NOMO-1 treated with dmso at 0.1 percent for 144 hours (cell line): ENCODE measurements at regions not wholly inside any gene's neighbourhood (a gene's known extent, or its start where the extent isn't known, plus 50 kb on each side); places are given as distances from the start of the nearest gene placed in this dataset.
"Not testable (repeated sequence)": the region's sequence is repeated elsewhere in the genome, so short reads cannot be mapped to it uniquely, and the experiment has no call there.

Source experiments
- DNase-seq: peaks from one replicate; lab custom pipeline; 2025; ENCODE audit not compliant: unreplicated experiment; lab: John Stamatoyannopoulos, UW

DNA sequence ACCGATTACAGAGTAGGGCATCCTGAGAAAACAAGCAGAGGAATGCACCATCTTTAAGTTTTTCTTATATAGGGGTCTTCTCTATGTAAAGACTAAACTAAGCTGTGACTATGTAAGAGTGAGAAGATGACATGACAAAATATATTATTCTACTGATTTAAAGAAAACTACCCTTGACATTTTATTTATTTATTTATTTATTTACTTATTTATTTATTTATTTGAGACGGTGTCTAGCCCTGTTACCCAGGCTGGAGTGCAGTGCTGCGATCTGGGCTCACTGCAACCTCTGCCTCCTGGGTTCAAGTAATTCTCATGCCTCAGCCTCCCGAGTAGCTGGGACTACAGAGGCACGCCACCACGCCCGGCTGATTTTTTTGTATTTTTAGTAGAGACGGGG lies 320.4 kb upstream of the SASH1 start:
- DNase-seq: not testable (repeated sequence)

GRCh38 chr6:148027201-148027600 lies 315.4 kb upstream of the SASH1 start:
- DNase-seq: no peak

DNA sequence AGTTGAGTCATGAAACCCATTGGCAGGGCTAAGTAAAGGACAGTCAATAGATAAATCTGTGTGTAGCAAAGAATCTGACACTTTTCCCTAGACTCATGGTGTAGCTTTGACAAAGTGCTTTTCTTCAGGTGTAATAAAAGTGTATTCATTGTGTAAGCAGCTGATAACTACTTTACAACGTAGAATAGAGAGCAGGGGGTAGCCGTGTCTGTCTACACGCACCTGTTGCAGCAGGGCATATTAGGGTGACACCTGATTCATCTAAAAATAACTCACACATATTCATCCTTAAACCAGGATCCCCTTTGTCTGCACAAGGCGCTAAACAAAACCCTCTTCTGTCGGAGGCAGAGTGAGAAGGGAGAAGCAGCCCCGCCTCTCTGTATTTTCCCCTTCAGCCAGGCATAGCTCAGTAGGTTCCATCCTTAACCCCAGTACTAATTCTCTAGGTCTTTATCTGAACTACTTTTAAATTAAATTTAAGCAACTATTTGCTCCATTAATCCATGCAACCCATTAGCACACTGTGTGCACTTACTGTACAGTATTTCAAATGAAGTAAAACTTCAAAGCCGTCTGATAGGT lies 306.7 kb upstream of the SASH1 start:
- DNase-seq: no peak

- no peak for DNase-seq
Observed at GRCh38 chr6:148037496-148037895, 305.1 kb upstream of the SASH1 start.

- no peak for DNase-seq
Observed at GRCh38 chr6:148041546-148041945, 301.1 kb upstream of the SASH1 start.

GRCh38 chr6:148042536-148042935 lies 300.1 kb upstream of the SASH1 start:
- DNase-seq: no peak

DNA sequence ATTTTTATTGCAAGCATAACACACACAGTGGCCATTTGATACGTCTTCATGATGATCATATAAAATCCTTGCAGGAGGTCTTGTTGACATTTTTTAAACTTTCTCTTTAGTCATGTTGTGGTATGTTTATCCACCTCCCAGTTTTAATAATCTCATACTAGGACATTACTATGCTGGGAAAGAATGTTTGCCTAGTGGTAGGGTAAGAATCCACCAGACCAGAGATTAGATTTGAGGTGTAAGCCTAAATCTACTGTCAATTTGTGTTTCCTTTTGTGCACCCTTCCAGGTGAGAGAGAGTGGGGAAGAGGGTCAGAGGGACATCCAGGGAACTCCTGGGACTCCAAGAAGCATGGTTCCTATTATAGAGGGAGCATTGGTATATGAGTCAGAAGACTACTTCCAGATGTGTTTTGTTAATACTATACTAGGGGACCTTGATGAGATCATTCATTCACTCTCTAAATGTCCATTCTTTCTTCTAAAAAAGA lies 298.3 kb upstream of the SASH1 start:
- DNase-seq: no peak

- no peak for DNase-seq
Observed at GRCh38 chr6:148044921-148045320, 297.7 kb upstream of the SASH1 start.

DNA sequence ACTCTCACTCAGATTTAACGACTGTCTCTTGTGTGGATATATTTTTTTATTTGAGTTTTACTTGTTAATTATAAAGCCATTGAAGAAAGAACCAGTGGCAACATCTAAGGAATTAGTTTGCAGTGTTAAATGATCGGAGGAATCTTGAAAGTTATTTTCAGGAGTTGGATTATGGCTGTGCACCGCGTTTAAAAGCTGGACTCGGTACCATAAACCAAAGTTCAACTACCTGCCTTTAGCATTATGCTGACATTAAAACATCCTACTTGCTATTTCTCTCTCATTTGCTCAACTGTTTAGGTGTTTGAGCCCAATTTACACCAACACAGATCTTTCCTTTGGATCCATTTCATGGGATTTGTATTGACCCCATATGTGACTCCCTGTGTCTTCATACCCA lies 289.4 kb upstream of the SASH1 start:
- DNase-seq: no peak

DNA sequence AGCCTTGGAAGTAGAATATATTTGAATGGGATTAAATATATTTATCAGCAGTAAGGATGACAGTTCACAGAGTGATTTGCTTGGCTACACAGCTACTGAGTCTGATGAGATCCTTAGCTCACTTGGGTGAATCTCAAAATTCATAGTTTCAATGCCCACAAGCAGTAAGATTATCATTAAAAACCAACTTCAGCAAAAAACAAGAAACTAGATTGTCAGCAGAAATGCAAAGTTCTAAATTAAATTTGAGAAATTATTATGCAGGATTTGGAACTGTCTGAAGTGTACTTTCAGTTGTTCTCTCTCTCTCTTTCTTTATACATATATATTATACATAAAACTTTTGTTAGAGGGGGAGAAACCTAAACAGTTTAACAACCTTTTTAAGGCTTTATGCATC lies 288.8 kb upstream of the SASH1 start:
- DNase-seq: no peak

DNA sequence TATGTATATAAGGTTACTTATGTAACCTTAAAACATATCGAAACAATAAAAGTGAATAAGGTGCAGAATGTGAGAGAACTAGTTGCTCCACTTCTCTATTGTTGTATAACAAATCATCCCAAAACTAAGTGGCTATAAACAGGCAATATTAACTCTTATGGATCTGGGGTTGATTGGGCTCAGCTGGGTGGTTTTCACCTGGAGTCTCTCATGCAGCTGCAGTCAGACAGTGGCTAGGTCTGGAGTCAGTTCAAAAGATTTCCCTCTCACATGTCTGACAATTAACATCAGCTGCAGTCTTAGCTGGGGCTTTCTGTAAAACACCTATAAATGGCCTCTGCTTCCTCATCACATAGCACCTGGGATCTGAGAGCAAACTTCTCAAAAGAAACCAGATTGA lies 288.4 kb upstream of the SASH1 start:
- no peak for DNase-seq

DNA sequence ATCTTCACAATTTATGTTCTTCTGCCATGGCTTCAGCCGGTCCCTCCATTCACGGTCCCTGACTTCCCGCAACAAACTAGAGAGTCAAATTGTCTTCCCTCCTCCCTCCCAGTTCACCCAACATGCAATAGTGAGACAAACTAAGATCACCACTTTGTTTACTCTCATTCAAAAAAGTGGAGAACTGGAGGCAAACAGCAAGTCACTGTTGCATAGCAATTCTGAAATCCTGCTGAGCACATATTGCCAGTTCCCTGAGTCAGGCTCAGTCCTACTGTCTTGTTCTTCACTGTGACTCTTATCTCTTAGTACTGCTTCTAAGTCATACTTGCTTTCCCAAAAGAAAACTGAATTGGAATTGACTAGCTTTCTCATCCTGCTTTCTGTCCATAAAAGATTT lies 287.2 kb upstream of the SASH1 start:
- DNase-seq: no peak

DNA sequence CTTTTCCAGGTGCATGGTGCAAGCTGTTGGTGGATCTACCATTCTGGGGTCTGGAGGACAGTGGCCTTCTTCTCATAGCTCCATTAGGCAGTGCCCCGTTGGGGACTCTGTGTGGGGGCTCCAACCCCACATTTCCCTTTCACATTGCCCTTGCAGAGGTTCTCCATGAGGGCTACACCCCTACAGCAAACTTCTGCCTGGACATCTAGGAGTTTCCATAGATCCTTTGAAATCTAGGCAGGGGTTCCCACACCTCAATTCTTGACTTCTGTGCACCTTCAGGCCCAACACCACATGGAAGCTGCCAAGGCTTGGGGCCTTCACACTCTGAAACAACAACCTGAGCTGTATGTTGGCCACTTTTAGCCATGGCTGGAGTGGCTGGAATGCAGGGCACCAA lies 282.8 kb upstream of the SASH1 start:
- no peak for DNase-seq

DNA sequence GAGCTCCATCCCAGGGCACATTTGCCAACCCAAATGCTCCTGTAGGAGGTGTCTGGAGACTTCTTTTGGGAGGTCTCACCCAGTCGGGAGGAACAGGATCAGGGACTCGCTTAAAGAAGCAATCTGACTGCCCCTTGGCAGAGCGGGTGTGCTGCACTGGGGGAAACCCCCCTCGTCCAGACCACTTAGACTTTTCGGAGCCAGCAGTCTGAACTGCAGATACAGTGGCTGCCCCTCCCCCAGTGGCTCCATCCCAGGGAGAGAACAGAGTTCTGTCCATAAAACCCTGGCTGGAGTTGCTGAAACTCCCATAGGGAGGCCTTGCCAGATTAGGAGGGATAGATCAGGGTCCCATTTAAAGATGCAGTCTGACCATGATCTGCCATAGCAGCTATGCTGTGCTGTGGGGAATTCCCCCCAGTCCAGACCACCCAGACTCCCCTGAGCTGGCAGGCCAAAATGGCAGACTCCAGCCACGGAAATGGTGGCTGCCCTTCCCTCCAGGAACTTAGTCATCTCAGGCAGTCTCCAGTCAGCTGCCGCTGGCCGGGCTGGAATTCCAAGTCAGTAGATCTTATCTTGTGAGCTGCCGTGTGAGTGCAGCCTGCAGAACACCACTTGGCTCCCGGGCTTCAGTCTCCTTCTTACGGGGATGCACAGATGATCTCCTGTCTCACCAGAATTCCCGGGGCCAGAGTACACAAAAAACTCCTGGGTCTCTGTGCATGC lies 278.1 kb upstream of the SASH1 start:
- DNase-seq: no peak

DNA sequence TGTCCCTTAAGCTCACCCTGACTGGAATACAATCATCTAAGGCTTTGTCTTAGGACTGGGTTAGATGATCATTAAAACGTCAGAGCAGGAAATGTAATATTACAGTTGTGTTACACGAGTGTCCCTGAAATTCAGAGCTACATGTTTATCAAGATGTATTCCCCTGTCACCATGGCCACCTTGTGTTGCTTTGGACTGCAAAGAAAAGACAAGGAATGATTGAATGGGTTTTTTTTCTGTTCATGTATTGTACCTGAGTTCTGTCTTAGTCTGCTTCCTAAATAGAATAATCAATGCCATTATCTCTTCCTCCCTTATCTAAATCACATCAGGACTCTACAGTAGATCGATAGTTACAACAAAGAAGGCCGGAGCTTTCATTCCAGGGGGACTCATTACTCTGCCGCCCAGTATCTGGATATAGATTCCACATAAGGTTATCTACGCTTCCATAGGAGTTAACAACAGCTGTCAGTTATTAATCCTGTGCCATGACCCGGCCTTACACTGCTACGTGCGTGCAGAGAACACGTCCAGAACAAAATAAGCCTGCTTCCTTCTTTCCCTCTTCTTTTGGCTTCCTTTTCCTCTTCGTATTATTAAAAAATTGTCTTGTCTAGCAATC lies 274.1 kb upstream of the SASH1 start:
- DNase-seq: no peak

GRCh38 chr6:148069256-148069655 lies 273.4 kb upstream of the SASH1 start:
- DNase-seq: no peak

DNA sequence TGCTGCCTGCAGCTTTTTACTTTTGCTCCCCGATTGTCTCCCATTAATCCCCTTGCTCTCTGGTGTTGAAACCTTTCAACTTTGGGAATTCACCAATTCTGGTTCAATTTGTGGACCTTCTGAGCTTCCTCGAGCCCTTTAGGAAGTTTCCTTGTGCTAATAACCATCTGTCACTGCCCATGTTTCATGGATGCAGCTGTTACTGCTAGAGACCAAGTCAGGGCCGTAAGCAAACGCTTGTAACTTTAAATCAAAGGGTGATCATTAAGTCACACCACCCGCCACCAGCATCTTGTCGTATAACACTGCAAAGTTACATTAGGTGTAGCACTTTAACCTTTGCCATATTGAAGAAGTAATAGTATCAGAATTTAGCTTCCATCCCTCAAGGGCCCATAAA lies 268.3 kb upstream of the SASH1 start:
- no peak for DNase-seq

- DNase-seq: no peak
Observed at GRCh38 chr6:148074738-148075137, 267.9 kb upstream of the SASH1 start.

- no peak for DNase-seq
Observed at GRCh38 chr6:148075352-148075751, 267.3 kb upstream of the SASH1 start.

DNA sequence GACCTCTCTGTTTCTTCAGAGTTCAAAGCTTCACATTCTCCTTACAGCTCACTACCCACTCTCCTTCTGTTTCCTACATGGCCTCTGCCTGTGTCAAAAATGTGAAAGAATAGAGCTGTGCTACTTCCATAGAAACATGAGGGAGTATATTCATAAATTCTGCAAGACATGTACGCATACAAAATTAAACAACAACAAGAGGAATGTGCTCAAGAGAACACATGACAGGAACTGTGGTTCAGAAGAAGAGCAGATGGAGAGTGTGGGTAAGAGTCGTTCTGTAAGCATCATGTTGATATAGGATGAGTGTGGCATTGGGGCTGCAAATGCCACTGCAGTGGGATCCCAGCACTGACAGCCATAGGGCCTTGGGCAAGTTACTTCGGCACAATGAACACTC lies 266.6 kb upstream of the SASH1 start:
- DNase-seq: no peak

- DNase-seq: no peak
Observed at GRCh38 chr6:148080315-148080714, 262.3 kb upstream of the SASH1 start.

GRCh38 chr6:148081076-148081475 lies 261.6 kb upstream of the SASH1 start:
- DNase-seq: no peak
